Body of pancreas (tissue), 4 donors: ENCODE measurements at regions not wholly inside any gene's neighbourhood (a gene's known extent, or its start where the extent isn't known, plus 50 kb on each side); places are given as distances from the start of the nearest gene placed in this dataset.

Experiments used
- ATAC-seq: fragments of 150-250 bp; one replicate; pipeline ENCODE4 v1.9.1; 2016
- DNase-seq, 4 donors: peaks; one replicate each; pipeline ENCODE4 v3.0.0-alpha.2; 2019
- H3K27ac ChIP-seq, 4 donors: fragments of 200-600 bp; sonication (generic); 1 replicate in 3 of 4; 2 replicates in 1 of 4; pipeline versions ENCODE4 v1.5.1 to v1.6.1; 2016 to 2019; ENCODE audit warnings: mild to moderate bottlenecking in 1 of 4, mixed read lengths in 1 of 4, moderate library complexity in 1 of 4
- H3K27me3 ChIP-seq, 2 donors: fragments of 200-600 bp; sonication (generic); one replicate each; pipeline ENCODE4 v1.6.0; 2016; ENCODE audit warnings: mild to moderate bottlenecking in 1 of 2
- H3K36me3 ChIP-seq, 2 donors: fragments of 200-600 bp; sonication (generic); replicated peaks in 1 of 2; 2 replicates each; pipeline ENCODE4 v1.5.1; 2016; ENCODE audit warnings: low read depth in 2 of 2; ENCODE audit not compliant: insufficient read depth in 1 of 2
- H3K4me1 ChIP-seq: fragments of 200-600 bp; sonication (generic); one replicate; pipeline ENCODE4 v1.6.0; 2016
- H3K4me3 ChIP-seq, 2 donors: fragments of 200-600 bp; sonication (generic); 1 replicate in 1 of 2; 2 replicates in 1 of 2; pipeline ENCODE4 v1.5.1; 2016 to 2019
- H3K9me3 ChIP-seq, 3 donors: fragments of 200-600 bp; sonication (generic); 1 replicate in 2 of 3; 2 replicates in 1 of 3; pipeline ENCODE4 v1.5.1; 2016
- CTCF ChIP-seq, 7 experiments: fragments of 450-650 bp in 4 of 7; fragments of 200-600 bp in 3 of 7; sonication (generic) in 3 of 7; IDR thresholded peaks; one replicate each; pipeline ENCODE4 v1.5.1; 2016 to 2019; ENCODE audit warnings: antibody characterized with exemption in 7 of 7
- POLR2A ChIP-seq, 3 donors: fragments of 450-650 bp; IDR thresholded peaks; one replicate each; pipeline ENCODE4 v1.6.1; 2016; ENCODE audit warnings: antibody characterized with exemption in 3 of 3, mild to moderate bottlenecking in 2 of 3
- WGBS, 2 donors: methylation state at CpG; one replicate each; pipeline ENCODE4 v1.1.5; 2017; 5-methylcytosine and 5-hydroxymethylcytosine counted together
- intact Hi-C: fragments of 100-400 bp; cut with DNase I; formaldehyde crosslinking; loops from one replicate; pipeline ENCODE4 v1.15.1; 2023

DNA sequence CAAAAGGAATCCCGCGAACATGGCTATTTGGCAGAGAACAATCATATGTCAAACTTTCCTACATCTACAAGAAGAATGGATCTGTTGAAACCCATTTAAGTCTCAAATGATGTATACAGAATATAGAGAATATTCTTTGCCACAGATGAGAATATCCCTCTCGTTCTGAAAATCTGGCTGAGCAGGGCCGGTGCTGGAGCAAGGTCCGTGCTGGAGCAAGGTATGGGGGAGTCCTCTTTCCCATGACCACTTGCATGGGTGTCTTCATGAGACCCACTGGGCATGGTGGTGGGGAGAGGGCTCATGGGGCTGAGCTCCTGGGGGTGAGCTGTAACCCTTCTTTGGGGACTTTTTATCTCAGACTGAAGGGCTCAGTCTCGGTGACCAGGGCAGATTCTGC lies 440.9 kb downstream of the SOX9 start:
- Histone ChIP-seq H3K27ac (no peak overlapping the region), H3K9me3 (no peaks in the 10 kb centered on the region), H3K4me1 (peaks cover 13% of the 10 kb centered on the region), H3K27me3 (no peaks in the 10 kb centered on the region), H3K36me3 (no peaks in the 10 kb centered on the region), H3K4me3 (no peak overlapping the region)
- ATAC-seq: no peak
- WGBS, 2 donors: 77 to 93% methylated on average over 6 of the region's 6 CpGs
- intact Hi-C loops: loop anchor here (10.0 kb wide), 1 partner anchor 133 kb away; no protein-coding TSS in a partner anchor
- TF ChIP-seq CTCF (IDR thresholded peaks at IDR 0.05): no peak
- no peak for TF ChIP-seq POLR2A (IDR thresholded peaks at IDR 0.05)
- DNase-seq: no peak

- Histone ChIP-seq H3K4me3 (no peak overlapping the region), H3K27me3 (no peaks in the 10 kb centered on the region), H3K4me1 (peaks cover 13% of the 10 kb centered on the region), H3K36me3 (no peaks in the 10 kb centered on the region), H3K27ac (no peak overlapping the region), H3K9me3 (no peaks in the 10 kb centered on the region)
- DNase-seq (no peak), ATAC-seq (no peak)
- TF ChIP-seq POLR2A (IDR thresholded peaks at IDR 0.05) (no peak), CTCF (IDR thresholded peaks at IDR 0.05) (no peak)
- WGBS, 2 donors: 81 to 85% methylated on average over 7 of the region's 7 CpGs
- intact Hi-C loops: loop anchor here (10.0 kb wide), 1 partner anchor 132 kb away; no protein-coding TSS in a partner anchor
Measured at GRCh38 chr17:72562615-72563188, 441.9 kb downstream of the SOX9 start.

DNA sequence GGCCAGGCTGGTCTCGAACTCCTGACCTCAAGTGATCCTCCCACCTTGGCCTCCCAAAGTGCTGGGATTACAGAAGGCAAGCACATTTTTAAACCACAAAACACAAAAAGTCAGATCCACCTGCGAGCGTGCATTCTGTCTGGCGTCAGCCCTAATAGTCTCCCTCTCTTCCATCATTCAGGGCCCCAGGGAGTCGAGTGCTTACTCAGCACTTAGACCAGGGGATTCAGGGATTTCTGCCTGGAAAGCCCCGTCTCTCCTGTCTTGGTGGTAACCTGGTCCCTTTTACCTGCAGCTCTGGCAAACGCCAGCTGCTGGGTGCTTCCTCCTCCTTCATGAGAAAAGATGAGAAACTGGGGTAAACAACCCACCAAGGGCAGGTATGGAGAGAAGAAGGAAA lies 443.1 kb downstream of the SOX9 start:
- Histone ChIP-seq H3K36me3 (no peaks in the 10 kb centered on the region), H3K27ac (no peak overlapping the region), H3K4me1 (peaks cover 14% of the 10 kb centered on the region), H3K9me3 (no peaks in the 10 kb centered on the region), H3K27me3 (no peaks in the 10 kb centered on the region), H3K4me3 (no peak overlapping the region)
- DNase-seq (no peak), ATAC-seq (no peak)
- TF ChIP-seq CTCF (IDR thresholded peaks at IDR 0.05): no peak
- TF ChIP-seq POLR2A (IDR thresholded peaks at IDR 0.05): no peak
- intact Hi-C loops: loop anchor here (10.0 kb wide), 1 partner anchor 131 kb away; no protein-coding TSS in a partner anchor
- 81 to 88% methylated on average over 6 to 7 of the region's 7 CpGs for WGBS, 2 donors

GRCh38 chr17:72565006-72565405 lies 444.2 kb downstream of the SOX9 start:
- Histone ChIP-seq H3K4me1 (peaks cover 24% of the 10 kb centered on the region), H3K27me3 (no peaks in the 10 kb centered on the region), H3K27ac (no peak overlapping the region), H3K36me3 (no peaks in the 10 kb centered on the region), H3K4me3 (no peak overlapping the region), H3K9me3 (no peaks in the 10 kb centered on the region)
- no peak for ATAC-seq
- WGBS, 2 donors: 93 to 94% methylated on average over 5 of the region's 5 CpGs
- TF ChIP-seq CTCF (IDR thresholded peaks at IDR 0.05) (no peak), POLR2A (IDR thresholded peaks at IDR 0.05) (no peak)
- intact Hi-C loops: loop anchor here (10.0 kb wide), 1 partner anchor 130 kb away; no protein-coding TSS in a partner anchor
- DNase-seq: no peak

- no peaks in the 10 kb centered on the region for H3K36me3 ChIP-seq
- no peak for TF ChIP-seq POLR2A (IDR thresholded peaks at IDR 0.05)
- no peak for TF ChIP-seq CTCF (IDR thresholded peaks at IDR 0.05)
- WGBS, 2 donors: 79 to 86% methylated on average over 6 to 7 of the region's 7 CpGs
- no peak overlapping the region for H3K27ac ChIP-seq
- H3K27me3 ChIP-seq: no peaks in the 10 kb centered on the region
- DNase-seq (no peak), ATAC-seq (no peak)
- H3K4me3 ChIP-seq: no peak overlapping the region
- H3K4me1 ChIP-seq: peaks cover 22% of the 10 kb centered on the region
- intact Hi-C loops: loop anchor here (10.0 kb wide), 1 partner anchor 129 kb away; no protein-coding TSS in a partner anchor
- H3K9me3 ChIP-seq: no peaks in the 10 kb centered on the region
Measured at GRCh38 chr17:72565758-72566157, 444.9 kb downstream of the SOX9 start.
